IMR-90 (cell line): ENCODE measurements at regions not wholly inside any gene's neighbourhood (a gene's known extent, or its start where the extent isn't known, plus 50 kb on each side); places are given as distances from the start of the nearest gene placed in this dataset.

Experiments
- ATAC-seq: fragments of 200-7000 bp; cut with Tn5 transposase; 2 replicates; pipeline ENCODE4 v1.9.1; 2020; ENCODE audit warnings: low read depth, mild to moderate bottlenecking, moderate library complexity
- BruUV-seq: library from RNA; stranded (reverse); fragments of 400-500 nt; replicated peaks from 2 replicates; lab custom pipeline; 2021; lab: Mats Ljungman, UMichigan
- CTCF ChIA-PET: fragments of 300-600 bp; formaldehyde crosslinking; extraction: SDS; loops from one replicate; lab custom pipeline; 2021; ENCODE audit warnings: antibody characterized with exemption; lab: Yijun Ruan, JAX
- POLR2A ChIA-PET: fragments of 300-600 bp; sonication (Branson Sonifier 250); formaldehyde crosslinking; loops from one replicate; lab custom pipeline; 2022; ENCODE audit warnings: antibody characterized with exemption; ENCODE audit not compliant: unreplicated experiment; lab: Charles Lee
- DNase-seq: peaks from one replicate; pipeline ENCODE4 v3.0.0; 2013
- H2AFZ ChIP-seq: replicated peaks from 2 replicates; pipeline ENCODE3; 2013; ENCODE audit warnings: low read length, mild to moderate bottlenecking; ENCODE audit not compliant: poor library complexity
- H2AK5ac ChIP-seq: 2 replicates; pipeline ENCODE4 v1.6.1; 2013; ENCODE audit warnings: low read depth, low read length, inconsistent platforms
- H2AK9ac ChIP-seq: replicated peaks from 2 replicates; pipeline ENCODE3; 2013; ENCODE audit warnings: mild to moderate bottlenecking, low read depth, low read length, moderate library complexity; ENCODE audit not compliant: poor library complexity
- H2BK120ac ChIP-seq: 2 replicates; pipeline ENCODE4 v1.6.1; 2013; ENCODE audit warnings: low read depth, low read length, inconsistent platforms
- H2BK15ac ChIP-seq: 3 replicates; pipeline ENCODE4 v1.6.1; 2013; ENCODE audit warnings: low read depth, low read length, inconsistent platforms
- H2BK20ac ChIP-seq: 2 replicates; pipeline ENCODE4 v1.6.1; 2013; ENCODE audit warnings: low read depth, mild to moderate bottlenecking, inconsistent platforms, low read length, moderate library complexity
- H2BK5ac ChIP-seq: 2 replicates; pipeline ENCODE4 v1.6.1; 2013; ENCODE audit warnings: mild to moderate bottlenecking, low read depth, low read length, inconsistent platforms; ENCODE audit not compliant: poor library complexity, severe bottlenecking
- H3K14ac ChIP-seq: replicated peaks from 2 replicates; pipeline ENCODE4 v1.6.1; 2013; ENCODE audit warnings: low read depth, low read length, inconsistent platforms
- H3K18ac ChIP-seq: 2 replicates; pipeline ENCODE4 v1.6.1; 2013; ENCODE audit warnings: low read depth, low read length, control low read depth
- H3K23ac ChIP-seq: 2 replicates; pipeline ENCODE4 v1.6.1; 2013; ENCODE audit warnings: low read depth, low read length, inconsistent platforms
- H3K27ac ChIP-seq: 2 replicates; pipeline ENCODE4 v1.5.1; 2013; ENCODE audit warnings: mild to moderate bottlenecking, control low read depth, low read length; ENCODE audit not compliant: insufficient read depth
- H3K27me3 ChIP-seq: 2 replicates; pipeline ENCODE4 v1.6.1; 2013; ENCODE audit warnings: low read length; ENCODE audit not compliant: control insufficient read depth, insufficient read depth
- H3K36me3 ChIP-seq: 2 replicates; pipeline ENCODE4 v1.6.1; 2013; ENCODE audit warnings: low read length, mixed read lengths; ENCODE audit not compliant: control insufficient read depth, insufficient read depth
- H3K4ac ChIP-seq: 2 replicates; pipeline ENCODE4 v1.6.1; 2013; ENCODE audit warnings: low read depth, low read length, inconsistent platforms
- H3K4me1 ChIP-seq: 2 replicates; pipeline ENCODE4 v1.6.1; 2013; ENCODE audit warnings: low read length, mixed read lengths; ENCODE audit not compliant: control insufficient read depth, insufficient read depth
- H3K4me2 ChIP-seq: 2 replicates; pipeline ENCODE4 v1.6.1; 2013; ENCODE audit warnings: low read depth, mild to moderate bottlenecking, control low read depth, low read length, moderate library complexity
- H3K4me3 ChIP-seq: 2 replicates; pipeline ENCODE4 v1.5.1; 2013; ENCODE audit warnings: low read depth, mild to moderate bottlenecking, control low read depth, low read length, moderate library complexity; ENCODE audit not compliant: insufficient read depth
- H3K56ac ChIP-seq: 2 replicates; pipeline ENCODE4 v1.6.1; 2013; ENCODE audit warnings: low read length, inconsistent platforms; ENCODE audit not compliant: insufficient read depth; ENCODE audit errors: extremely low read depth
- H3K79me1 ChIP-seq, 2 experiments: 2 replicates each; pipeline ENCODE4 v1.6.1; 2013; ENCODE audit warnings: low read length in 2 of 2, inconsistent platforms in 1 of 2, low read depth in 1 of 2
- H3K9ac ChIP-seq: 2 replicates; pipeline ENCODE4 v1.6.1; 2013; ENCODE audit warnings: low read depth, low read length, control low read depth
- H3K9me1 ChIP-seq: 2 replicates; pipeline ENCODE4 v1.6.1; 2013; ENCODE audit warnings: low read length, inconsistent platforms; ENCODE audit not compliant: insufficient read depth
- H3K9me3 ChIP-seq: 2 replicates; pipeline ENCODE4 v1.6.1; 2013; ENCODE audit warnings: low read length; ENCODE audit not compliant: control insufficient read depth, insufficient read depth
- H4K20me1 ChIP-seq: 2 replicates; pipeline ENCODE4 v1.6.1; 2013; ENCODE audit warnings: low read length, inconsistent platforms; ENCODE audit not compliant: insufficient read depth
- H4K5ac ChIP-seq: 2 replicates; pipeline ENCODE4 v1.6.1; 2013; ENCODE audit warnings: mild to moderate bottlenecking, low read depth, low read length, control low read depth
- H4K8ac ChIP-seq, 2 experiments: 2 replicates each; pipeline ENCODE4 v1.6.1; 2013; ENCODE audit warnings: low read depth in 2 of 2, low read length in 2 of 2, control low read depth in 1 of 2, inconsistent platforms in 1 of 2
- H4K91ac ChIP-seq: 2 replicates; pipeline ENCODE4 v1.6.1; 2013; ENCODE audit warnings: low read depth, low read length, inconsistent platforms; ENCODE audit not compliant: insufficient read depth
- BHLHE40 ChIP-seq: fragments of 150-350 bp; IDR thresholded peaks from 2 replicates; pipeline ENCODE4 v1.6.1; 2016; ENCODE audit warnings: mild to moderate bottlenecking, low read depth, low read length
- CEBPB ChIP-seq: IDR thresholded peaks from 2 replicates; pipeline ENCODE4 v1.6.1; 2012; ENCODE audit warnings: low read depth, low read length, improper control_type of control experiment
- CHD1 ChIP-seq: IDR thresholded peaks from 2 replicates; pipeline ENCODE4 v1.6.1; 2012; ENCODE audit warnings: low read depth, low read length, improper control_type of control experiment
- CTCF ChIP-seq: conservative IDR thresholded peaks from 2 replicates; pipeline ENCODE4 v1.5.1; 2012; ENCODE audit warnings: mild to moderate bottlenecking, low read depth, low read length, improper control_type of control experiment
- ELK1 ChIP-seq: fragments of 150-350 bp; IDR thresholded peaks from 2 replicates; pipeline ENCODE4 v1.6.1; 2016; ENCODE audit warnings: low read depth, mild to moderate bottlenecking, low read length, moderate library complexity, borderline replicate concordance
- FOS ChIP-seq: fragments of 150-350 bp; IDR thresholded peaks from 2 replicates; pipeline ENCODE4 v1.6.1; 2016; ENCODE audit warnings: low read depth, low read length
- MAFK ChIP-seq: IDR thresholded peaks from 2 replicates; pipeline ENCODE4 v1.6.1; 2012; ENCODE audit warnings: low read depth, low read length, improper control_type of control experiment
- MAZ ChIP-seq: IDR thresholded peaks from 2 replicates; pipeline ENCODE4 v1.6.1; 2012; ENCODE audit warnings: low read depth, mild to moderate bottlenecking, low read length, improper control_type of control experiment, moderate library complexity, borderline replicate concordance
- MXI1 ChIP-seq: IDR thresholded peaks from 2 replicates; pipeline ENCODE4 v1.6.1; 2012; ENCODE audit warnings: low read depth, mild to moderate bottlenecking, low read length, moderate library complexity, borderline replicate concordance
- NFE2L2 ChIP-seq: fragments of 150-350 bp; IDR thresholded peaks from 2 replicates; pipeline ENCODE4 v1.6.1; 2016; ENCODE audit warnings: low read depth, mild to moderate bottlenecking, low read length
- POLR2A ChIP-seq: IDR thresholded peaks from 2 replicates; pipeline ENCODE4 v1.6.1; 2012; ENCODE audit warnings: mild to moderate bottlenecking, low read depth, low read length
- RAD21 ChIP-seq: IDR thresholded peaks from 2 replicates; pipeline ENCODE4 v1.6.1; 2012; ENCODE audit warnings: low read length, improper control_type of control experiment
- RCOR1 ChIP-seq: IDR thresholded peaks from 2 replicates; pipeline ENCODE4 v1.6.1; 2012; ENCODE audit warnings: mild to moderate bottlenecking, low read length, improper control_type of control experiment; ENCODE audit not compliant: insufficient replicate concordance
- RFX5 ChIP-seq: IDR thresholded peaks from 2 replicates; pipeline ENCODE4 v1.8.0; 2012; ENCODE audit warnings: low read depth, mild to moderate bottlenecking, low read length, moderate library complexity
- SMC3 ChIP-seq: fragments of 150-350 bp; IDR thresholded peaks from 2 replicates; pipeline ENCODE4 v1.6.1; 2016; ENCODE audit warnings: low read depth, mild to moderate bottlenecking, antibody characterized with exemption, low read length, moderate library complexity
- USF2 ChIP-seq: fragments of 150-350 bp; IDR thresholded peaks from 2 replicates; pipeline ENCODE4 v1.6.1; 2017; ENCODE audit warnings: mild to moderate bottlenecking, antibody characterized with exemption, low read length, low read depth
- dilution Hi-C: fragments of 300-500 bp; cut with HindIII; formaldehyde crosslinking; loops from one replicate; pipeline ENCODE4 v1.14.3; 2018; ENCODE audit warnings: low sequenced_read_pairs; ENCODE audit not compliant: unreplicated experiment
- in situ Hi-C: fragments of 300-500 bp; cut with MboI; formaldehyde crosslinking; loops from 3 replicates; pipeline ENCODE4 v1.14.3; 2019; ENCODE audit warnings: low sequenced_read_pairs, inconsistent platforms, mixed read lengths
- intact Hi-C: fragments of 100-400 bp; cut with micrococcal nuclease; formaldehyde crosslinking; loops from 2 replicates; pipeline ENCODE4 v1.10.0; 2022

- H3K36me3 ChIP-seq, result no peaks in the 10 kb centered on the region
- in situ Hi-C loops (no loop called here), dilution Hi-C loops (no loop called here), intact Hi-C loops (no loop called here)
- no peaks in the 10 kb centered on the region for H3K4me1 ChIP-seq
- no peak overlapping the region for H3K56ac ChIP-seq
- H2AK5ac ChIP-seq, result no peak overlapping the region
- no peak overlapping the region for H4K8ac ChIP-seq
- H3K18ac ChIP-seq, result no peak overlapping the region
- H2BK15ac ChIP-seq, result no peak overlapping the region
- H3K9me3 ChIP-seq, result peaks cover 10% of the 10 kb centered on the region
- H3K23ac ChIP-seq, result no peak overlapping the region
- ChIA-PET CTCF (no interaction called here), POLR2A (no interaction called here)
- H3K9me1 ChIP-seq, result no peaks in the 10 kb centered on the region
- no peak overlapping the region for H2AFZ ChIP-seq
- H3K4ac ChIP-seq, result no peak overlapping the region
- H4K20me1 ChIP-seq, result no peaks in the 10 kb centered on the region
- TF ChIP-seq MXI1 (no peak), NFE2L2 (no peak), MAFK (no peak), CEBPB (no peak), CTCF (no peak), CHD1 (no peak), POLR2A (no peak), RFX5 (no peak), BHLHE40 (no peak), ELK1 (no peak), MAZ (no peak), RAD21 (no peak), FOS (no peak), SMC3 (no peak), RCOR1 (no peak), USF2 (no peak)
- H4K5ac ChIP-seq, result no peak overlapping the region
- DNase-seq (no peak), ATAC-seq (no peak)
- no peak overlapping the region for H3K14ac ChIP-seq
- H4K91ac ChIP-seq, result no peak overlapping the region
- H3K4me2 ChIP-seq, result no peak overlapping the region
- no peak overlapping the region for H2BK20ac ChIP-seq
- no peak overlapping the region for H2AK9ac ChIP-seq
- H2BK5ac ChIP-seq, result no peak overlapping the region
- no TSS peak for BruUV-seq
- no peak overlapping the region for H2BK120ac ChIP-seq
- no peaks in the 10 kb centered on the region for H3K27me3 ChIP-seq
- H3K9ac ChIP-seq, result no peak overlapping the region
- H3K27ac ChIP-seq, result no peak overlapping the region
- no peaks in the 10 kb centered on the region for H3K79me1 ChIP-seq
- no peak overlapping the region for H3K4me3 ChIP-seq
Measured at GRCh38 chr4:67030636-67031035, 514.7 kb downstream of the CENPC start.
